ENCODE measurements at regions not wholly inside any gene's neighbourhood (a gene's known extent, or its start where the extent isn't known, plus 50 kb on each side); places are given as distances from the start of the nearest gene placed in this dataset.

GRCh38 chr13:38618881-38619280, 68.0 kb upstream of the FREM2 start:
- DNase-seq (ENCODE audit: low spot score in 2 of 2, unreplicated experiment in 2 of 2) = no peak
- Mint-ChIP-seq H3K9me3 (no peaks in the 10 kb centered on the region), H3K4me1 (peaks cover 35% of the 10 kb centered on the region), H3K36me3 (no peaks in the 10 kb centered on the region), H3K27me3 (ENCODE audit: low read depth) (no peaks in the 10 kb centered on the region), H3K27ac (peak overlapping the region; percentile 54), H3K4me3 (no peak overlapping the region)
- TF ChIP-seq CTCF (IDR thresholded peaks at IDR 0.05; ENCODE audit: unreplicated experiment) = no peak

GRCh38 chr13:38620876-38621275, 66.0 kb upstream of the FREM2 start:
- no peaks in the 10 kb centered on the region for H3K36me3 Mint-ChIP-seq
- no peak overlapping the region for H3K27ac Mint-ChIP-seq
- no peaks in the 10 kb centered on the region for H3K9me3 Mint-ChIP-seq
- no peak overlapping the region for H3K4me3 Mint-ChIP-seq
- H3K4me1 Mint-ChIP-seq = peaks cover 33% of the 10 kb centered on the region
- TF ChIP-seq CTCF (IDR thresholded peaks at IDR 0.05; ENCODE audit: unreplicated experiment) = no peak
- DNase-seq (ENCODE audit: low spot score in 2 of 2, unreplicated experiment in 2 of 2) = no peak
- no peaks in the 10 kb centered on the region for H3K27me3 Mint-ChIP-seq (ENCODE audit: low read depth)

- no peak for TF ChIP-seq CTCF (IDR thresholded peaks at IDR 0.05; ENCODE audit: unreplicated experiment)
- H3K36me3 Mint-ChIP-seq = no peaks in the 10 kb centered on the region
- H3K4me3 Mint-ChIP-seq = no peak overlapping the region
- DNase-seq (ENCODE audit: low spot score in 2 of 2, unreplicated experiment in 2 of 2) = no peak
- H3K4me1 Mint-ChIP-seq = peaks cover 48% of the 10 kb centered on the region
- no peaks in the 10 kb centered on the region for H3K27me3 Mint-ChIP-seq (ENCODE audit: low read depth)
- no peak overlapping the region for H3K27ac Mint-ChIP-seq
- no peaks in the 10 kb centered on the region for H3K9me3 Mint-ChIP-seq
Observed at GRCh38 chr13:38624822-38625221, 62.1 kb upstream of the FREM2 start.

- peaks cover 47% of the 10 kb centered on the region for H3K4me1 Mint-ChIP-seq
- TF ChIP-seq CTCF (IDR thresholded peaks at IDR 0.05; ENCODE audit: unreplicated experiment) = no peak
- H3K9me3 Mint-ChIP-seq = no peaks in the 10 kb centered on the region
- H3K27me3 Mint-ChIP-seq (ENCODE audit: low read depth) = no peaks in the 10 kb centered on the region
- H3K4me3 Mint-ChIP-seq = no peak overlapping the region
- H3K36me3 Mint-ChIP-seq = no peaks in the 10 kb centered on the region
- DNase-seq (ENCODE audit: low spot score in 2 of 2, unreplicated experiment in 2 of 2) = no peak
- peak overlapping the region; percentile 43 for H3K27ac Mint-ChIP-seq
Observed at GRCh38 chr13:38628554-38628953, 58.3 kb upstream of the FREM2 start.

GRCh38 chr13:38630780-38631179, 56.1 kb upstream of the FREM2 start:
- H3K4me1 Mint-ChIP-seq = peaks cover 42% of the 10 kb centered on the region
- no peak for DNase-seq (ENCODE audit: low spot score in 2 of 2, unreplicated experiment in 2 of 2)
- no peaks in the 10 kb centered on the region for H3K36me3 Mint-ChIP-seq
- no peak overlapping the region for H3K27ac Mint-ChIP-seq
- no peaks in the 10 kb centered on the region for H3K9me3 Mint-ChIP-seq
- no peak overlapping the region for H3K4me3 Mint-ChIP-seq
- no peaks in the 10 kb centered on the region for H3K27me3 Mint-ChIP-seq (ENCODE audit: low read depth)
- TF ChIP-seq CTCF (IDR thresholded peaks at IDR 0.05; ENCODE audit: unreplicated experiment) = no peak

GRCh38 chr13:38635030-38635429, 51.8 kb upstream of the FREM2 start:
- H3K27me3 Mint-ChIP-seq (ENCODE audit: low read depth) = no peaks in the 10 kb centered on the region
- no peaks in the 10 kb centered on the region for H3K36me3 Mint-ChIP-seq
- H3K9me3 Mint-ChIP-seq = no peaks in the 10 kb centered on the region
- H3K4me1 Mint-ChIP-seq = peaks cover 34% of the 10 kb centered on the region
- H3K27ac Mint-ChIP-seq = no peak overlapping the region
- no peak overlapping the region for H3K4me3 Mint-ChIP-seq
- no peak for TF ChIP-seq CTCF (IDR thresholded peaks at IDR 0.05; ENCODE audit: unreplicated experiment)
- DNase-seq (ENCODE audit: low spot score in 2 of 2, unreplicated experiment in 2 of 2) = no peak

All from mesothelial cell of epicardium (in vitro differentiated cells).